GM18909 (cell line): ENCODE measurements at regions not wholly inside any gene's neighbourhood (a gene's known extent, or its start where the extent isn't known, plus 50 kb on each side); places are given as distances from the start of the nearest gene placed in this dataset.
"Not testable (repeated sequence)": the region's sequence is repeated elsewhere in the genome, so short reads cannot be mapped to it uniquely, and the experiment has no call there.

ENCODE experiments used
- ATAC-seq: cut with Tn5 transposase; IDR thresholded peaks from one replicate; pipeline ENCODE4 v1.9.1; 2021; ENCODE audit warnings: mild to moderate bottlenecking; ENCODE audit not compliant: unreplicated experiment, poor library complexity

- peak; percentile 79 for ATAC-seq
These were observed 84.7 kb downstream of the METTL2B start for GRCh38 chr7:128561116-128561722.

DNA sequence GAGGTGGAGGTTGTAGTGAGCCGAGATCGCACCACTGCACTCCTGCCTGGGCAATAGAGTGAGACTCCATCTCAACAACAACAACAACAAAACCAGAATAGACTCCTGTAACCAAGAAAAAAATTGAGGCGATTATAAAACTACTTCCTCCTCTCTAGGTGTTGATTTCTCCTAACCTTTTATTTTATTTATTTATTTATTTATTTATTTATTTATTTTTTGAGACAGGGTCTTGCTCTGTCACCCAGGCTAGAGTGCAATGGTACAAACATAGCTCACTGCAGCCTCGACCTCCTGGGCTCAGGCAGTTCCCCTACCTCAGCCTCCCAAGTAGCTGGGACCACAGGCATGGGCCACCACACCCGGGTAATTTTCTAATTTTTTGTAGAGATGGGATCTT lies 86.2 kb downstream of the METTL2B start:
- ATAC-seq, result not testable (repeated sequence)

GRCh38 chr7:128564123-128564700 lies 87.7 kb downstream of the METTL2B start:
- ATAC-seq, result not testable (repeated sequence)

DNA sequence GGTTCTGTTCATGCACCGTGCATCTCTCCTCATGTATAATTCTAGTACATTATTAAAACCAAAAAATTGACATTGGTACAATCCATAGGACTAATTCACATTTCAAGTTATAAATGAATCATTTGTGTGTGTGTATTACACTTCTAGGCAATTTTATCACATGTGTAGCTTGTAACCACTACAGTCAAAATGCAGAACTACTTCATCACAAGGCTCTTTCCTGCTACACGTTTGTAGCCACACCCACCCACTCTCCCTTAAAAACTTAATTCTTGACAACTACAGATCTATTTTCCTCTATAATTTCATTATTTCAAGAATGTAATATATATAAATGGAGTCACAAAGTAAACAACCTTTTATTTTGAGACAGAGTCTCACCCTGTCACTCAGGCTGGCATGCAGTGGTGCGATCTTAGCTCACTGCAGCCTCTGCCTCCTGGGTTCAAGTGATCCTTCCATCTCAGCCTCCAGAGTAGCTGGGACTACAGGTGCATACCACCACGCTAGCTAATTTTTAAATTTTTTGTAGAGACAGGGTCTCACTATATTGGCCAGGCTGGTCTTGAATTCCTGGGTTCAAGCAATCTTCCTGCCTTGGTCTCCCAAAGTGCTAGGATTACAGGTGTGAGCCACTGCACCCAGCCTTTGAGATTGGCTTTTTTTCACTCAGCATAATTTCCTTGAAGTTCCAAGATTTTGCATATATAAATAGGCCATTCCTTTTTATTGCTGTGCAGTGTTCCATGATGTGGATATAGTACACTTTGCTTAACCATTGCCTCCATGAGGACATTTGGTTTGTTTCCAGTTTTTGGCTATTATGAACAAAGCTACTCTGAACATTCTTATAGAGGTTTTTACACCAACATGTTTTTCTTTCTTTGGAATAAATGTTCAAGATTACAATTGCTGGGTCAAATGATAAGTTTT lies 88.7 kb downstream of the METTL2B start:
- ATAC-seq, result not testable (repeated sequence)

DNA sequence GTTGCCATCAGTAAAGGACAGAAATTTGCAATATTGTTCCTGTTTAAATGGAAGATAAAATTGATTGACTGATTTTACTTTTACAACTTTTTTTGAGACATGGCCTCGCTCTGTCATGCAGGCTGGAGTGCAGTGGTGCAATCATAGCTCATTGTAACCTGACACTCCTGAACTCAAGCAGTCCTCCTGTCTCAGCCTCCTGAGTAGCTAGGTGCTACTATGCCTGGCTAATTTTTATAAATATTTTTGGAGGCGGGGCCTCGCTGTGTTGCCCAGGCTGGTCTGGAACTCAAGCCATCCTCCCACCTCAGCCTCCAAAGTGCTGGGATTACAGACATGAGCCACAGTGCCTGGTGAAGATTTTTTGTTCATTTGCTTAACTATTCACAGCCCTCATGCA lies 96.8 kb upstream of the GARIN1A start:
- ATAC-seq, result not testable (repeated sequence)

DNA sequence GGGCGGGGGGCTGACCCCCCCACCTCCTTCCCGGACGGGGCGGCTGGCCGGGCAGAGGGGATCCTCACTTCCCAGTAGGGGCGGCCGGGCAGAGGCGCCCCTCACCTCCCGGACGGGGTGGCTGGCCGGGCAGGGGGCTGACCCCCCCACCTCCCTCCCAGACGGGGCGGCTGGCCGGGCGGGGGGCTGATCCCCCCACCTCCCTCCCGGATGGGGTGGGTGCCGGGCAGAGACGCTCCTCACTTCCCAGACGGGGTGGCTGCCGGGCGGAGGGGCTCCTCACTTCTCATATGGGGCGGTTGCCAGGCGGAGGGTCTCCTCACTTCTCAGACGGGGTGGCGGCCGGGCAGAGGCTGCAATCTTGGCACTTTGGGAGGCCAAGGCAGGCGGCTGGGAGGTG lies 95.1 kb upstream of the GARIN1A start:
- ATAC-seq, result not testable (repeated sequence)

DNA sequence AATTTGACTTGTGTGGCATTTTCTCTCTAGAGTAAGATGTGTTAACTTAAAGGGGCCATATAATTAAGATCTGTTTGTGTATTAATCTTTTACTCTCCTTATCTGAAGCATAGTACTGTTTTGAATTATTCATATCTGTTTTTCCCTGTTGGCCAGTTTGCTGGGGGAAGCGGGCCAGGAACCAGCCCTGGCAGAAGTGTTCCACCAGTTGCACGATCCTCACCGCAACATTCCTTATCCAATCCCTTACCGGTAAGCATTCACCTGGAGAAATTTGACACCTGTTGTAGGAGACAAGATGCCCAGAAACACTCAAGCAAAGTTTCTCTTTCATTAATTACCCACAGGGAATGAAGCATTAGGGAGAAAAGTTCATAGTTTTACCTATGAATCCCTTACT lies 92.2 kb upstream of the GARIN1A start:
- not testable (repeated sequence) for ATAC-seq

DNA sequence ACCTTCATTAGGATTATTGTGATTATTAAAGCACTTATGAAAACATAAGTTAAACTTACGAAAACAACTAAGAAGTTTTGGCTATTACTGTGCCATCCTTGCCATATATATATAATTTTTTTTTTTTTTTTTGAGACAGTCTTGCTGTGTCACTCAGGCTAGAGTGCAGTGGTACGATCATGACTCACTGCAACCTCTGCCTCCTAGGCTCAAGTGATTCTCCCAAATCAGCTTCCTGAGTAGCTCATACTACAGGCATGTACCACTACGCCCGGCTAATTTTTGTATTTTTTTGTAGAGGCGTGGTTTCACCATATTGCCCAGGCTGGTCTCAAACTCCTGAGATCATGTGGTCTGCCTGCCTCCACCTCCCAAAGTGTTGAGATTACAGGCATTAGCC lies 91.0 kb upstream of the GARIN1A start:
- not testable (repeated sequence) for ATAC-seq

DNA sequence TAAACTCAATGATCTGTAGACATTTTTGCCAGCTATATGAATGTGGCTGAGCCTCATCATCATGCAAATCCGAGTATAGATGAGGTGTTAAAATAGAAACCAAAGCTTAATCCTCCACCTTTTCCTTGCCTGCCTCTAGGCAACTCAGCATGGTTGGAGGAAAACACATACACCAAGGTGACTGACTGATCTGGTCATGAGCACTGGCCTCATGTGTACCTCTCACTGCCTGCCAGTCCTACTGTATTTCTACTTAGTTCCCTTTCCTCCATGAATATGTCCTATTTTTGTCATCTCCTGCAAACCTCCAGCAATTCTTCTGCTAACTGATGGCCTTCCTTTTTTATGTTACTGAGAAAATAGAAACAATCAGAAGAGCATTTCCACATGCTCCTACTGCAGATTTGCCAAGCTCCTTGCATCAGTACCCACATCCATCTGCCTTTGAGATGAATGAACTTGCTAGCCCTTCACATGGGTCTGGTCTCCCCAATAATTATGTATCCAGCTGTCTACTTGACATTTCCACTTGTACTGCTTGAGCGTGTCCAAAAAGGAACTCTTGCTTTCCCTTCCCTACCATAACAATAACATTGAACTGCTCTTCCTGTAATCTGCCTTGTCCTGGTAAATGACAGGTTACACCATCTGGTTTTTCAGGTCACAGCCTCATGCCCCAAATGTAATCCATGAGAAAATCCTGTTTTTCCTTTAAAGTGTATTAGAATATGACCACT lies 90.1 kb upstream of the GARIN1A start:
- not testable (repeated sequence) for ATAC-seq

DNA sequence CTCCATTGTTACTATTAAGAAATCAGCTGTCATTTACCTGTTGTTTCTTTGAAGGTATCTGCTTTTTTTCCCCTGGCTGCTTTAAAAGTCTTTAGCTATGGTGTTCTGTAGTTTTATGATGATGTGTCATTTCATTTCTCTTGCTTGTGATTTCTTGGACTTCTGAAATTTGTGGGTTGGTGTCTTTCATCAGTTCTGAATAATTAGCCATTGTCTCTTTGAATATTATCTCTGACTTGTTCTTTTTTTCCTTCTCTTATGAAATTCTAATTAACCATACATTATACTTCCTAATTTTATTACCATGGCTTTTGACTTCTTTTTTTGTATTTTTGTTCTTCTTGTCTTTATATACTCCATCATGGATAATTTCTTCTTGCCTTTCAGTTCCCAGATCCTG lies 85.4 kb upstream of the GARIN1A start:
- not testable (repeated sequence) for ATAC-seq

DNA sequence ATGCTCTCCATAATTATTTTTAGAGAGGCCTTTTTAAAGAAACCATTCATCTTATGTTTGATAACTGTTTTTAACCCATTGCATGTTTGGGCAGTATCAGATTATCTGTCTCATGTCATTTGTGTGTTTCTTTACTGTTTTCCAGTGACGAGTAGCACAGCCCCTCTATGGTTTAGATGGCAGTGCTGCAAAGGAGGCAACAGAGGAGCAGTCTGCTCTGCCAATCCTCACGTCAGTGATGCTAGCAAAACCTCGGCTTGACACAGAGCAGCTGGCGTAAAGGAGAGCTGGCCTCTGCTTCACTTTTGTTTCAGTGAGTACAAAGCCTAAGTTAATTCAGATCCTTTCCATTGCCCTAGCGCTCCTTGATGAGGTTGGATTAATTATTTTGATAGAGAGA lies 80.4 kb upstream of the GARIN1A start:
- no peak for ATAC-seq

GRCh38 chr7:128592209-128592608 lies 79.9 kb upstream of the GARIN1A start:
- ATAC-seq, result not testable (repeated sequence)

DNA sequence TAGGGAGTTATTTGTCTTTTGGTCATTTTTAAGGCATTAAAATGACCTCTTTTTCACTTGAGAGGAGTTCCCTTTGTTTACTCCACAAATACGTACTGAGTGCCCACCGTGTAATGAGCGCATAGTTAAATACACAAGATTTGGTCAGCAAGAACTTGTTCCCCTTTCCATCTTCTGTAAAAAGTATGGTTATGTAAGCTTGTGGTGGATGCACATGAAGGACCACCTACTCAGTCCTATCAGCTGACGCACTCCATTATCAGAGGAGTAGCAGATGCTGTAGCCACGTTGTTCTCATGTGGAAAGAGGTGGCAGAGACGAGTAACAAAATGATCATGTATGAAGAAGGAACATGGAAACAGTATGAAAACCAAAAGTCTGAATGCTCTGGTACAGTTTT lies 78.0 kb upstream of the GARIN1A start:
- not testable (repeated sequence) for ATAC-seq

- ATAC-seq, result not testable (repeated sequence)
These were observed 75.6 kb upstream of the GARIN1A start for GRCh38 chr7:128596336-128597128.

DNA sequence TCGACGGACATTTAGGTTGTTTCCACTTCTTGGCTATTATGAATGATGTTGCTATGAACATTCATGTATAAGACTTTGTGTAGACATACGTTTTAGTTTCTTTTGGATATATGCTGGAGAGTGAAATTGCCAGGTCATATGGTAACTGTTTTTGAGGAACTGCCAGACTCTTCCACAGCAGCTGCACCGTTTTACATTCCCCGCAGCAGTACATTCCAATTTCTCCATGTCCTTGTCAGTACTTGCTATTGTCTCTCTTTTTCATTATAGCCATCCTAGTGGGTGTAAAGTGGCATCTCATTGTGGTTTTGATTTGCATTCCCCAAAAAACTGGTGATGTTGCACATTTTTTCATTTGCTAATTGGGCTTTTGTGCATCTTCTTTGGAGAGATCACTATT lies 73.1 kb upstream of the GARIN1A start:
- ATAC-seq, result not testable (repeated sequence)

GRCh38 chr7:128608678-128609421 lies 63.2 kb upstream of the GARIN1A start:
- peak; percentile 78 for ATAC-seq

DNA sequence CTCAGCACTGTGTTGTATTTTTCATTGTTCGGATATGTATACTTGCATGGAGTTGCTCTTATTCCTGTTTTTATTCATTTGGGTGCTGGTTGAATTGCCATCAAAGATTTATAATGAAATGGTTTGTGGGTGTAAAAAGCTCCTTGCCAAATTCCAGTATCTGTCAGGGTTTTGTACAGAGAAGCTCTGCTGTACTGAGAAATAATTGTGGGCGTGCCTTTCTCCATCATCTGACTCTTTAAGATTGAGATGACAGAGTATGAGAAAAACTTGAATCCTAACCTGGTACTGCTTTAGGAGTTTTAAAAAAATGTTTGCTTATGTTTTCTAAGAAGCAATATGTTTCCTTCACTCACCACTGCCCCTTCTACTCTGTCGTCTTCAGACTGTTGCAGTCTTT lies 58.7 kb upstream of the GARIN1A start:
- ATAC-seq, result not testable (repeated sequence)

DNA sequence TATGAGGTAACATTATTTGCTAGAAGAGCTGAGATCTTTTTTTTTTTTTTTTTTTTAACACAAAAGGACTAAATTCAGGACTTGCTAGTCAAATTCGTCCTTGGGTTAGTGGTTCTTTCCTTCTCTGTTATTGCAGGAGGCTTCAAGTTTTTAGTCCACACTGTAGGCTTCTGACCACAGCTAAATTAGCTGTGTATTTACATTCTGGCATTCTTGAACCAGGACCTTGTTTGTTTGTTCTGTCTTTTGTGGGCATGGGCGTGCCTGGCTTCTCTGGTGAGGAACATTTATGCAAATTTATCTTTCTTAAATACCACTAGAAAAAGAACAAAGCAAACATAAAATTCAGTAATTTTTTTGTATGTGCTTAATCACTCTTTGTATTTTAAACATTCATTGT lies 57.3 kb upstream of the GARIN1A start:
- ATAC-seq, result not testable (repeated sequence)

DNA sequence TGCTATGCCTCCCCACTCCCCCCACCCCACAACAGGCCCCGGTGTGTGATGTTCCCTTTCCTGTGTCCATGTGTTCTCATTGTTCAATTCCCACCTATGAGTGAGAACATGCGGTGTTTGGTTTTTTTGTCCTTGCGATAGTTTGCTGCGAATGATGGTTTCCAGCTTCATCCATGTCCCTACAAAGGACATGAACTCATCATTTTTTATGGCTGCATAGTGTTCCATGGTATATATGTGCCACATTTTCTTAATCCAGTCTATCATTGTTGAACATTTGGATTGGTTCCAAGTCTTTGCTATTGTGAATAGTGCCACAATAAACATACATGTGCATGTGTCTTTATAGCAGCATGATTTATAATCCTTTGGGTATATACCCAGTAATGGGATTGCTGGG lies 55.3 kb upstream of the GARIN1A start:
- not testable (repeated sequence) for ATAC-seq
